NT2/D1 (cell line): ENCODE measurements at regions not wholly inside any gene's neighbourhood (a gene's known extent, or its start where the extent isn't known, plus 50 kb on each side); places are given as distances from the start of the nearest gene placed in this dataset.

ENCODE experiments used
- DNase-seq: peaks from one replicate; pipeline ENCODE4 v3.0.0-alpha.2; 2011; ENCODE audit warnings: low read depth, low spot score
- H3K27me3 ChIP-seq: 2 replicates; pipeline ENCODE4 v1.6.0; 2011; ENCODE audit warnings: mild to moderate bottlenecking; ENCODE audit not compliant: insufficient read length, insufficient read depth
- H3K36me3 ChIP-seq: 2 replicates; pipeline ENCODE4 v1.6.1; 2011; ENCODE audit warnings: mild to moderate bottlenecking, low read length, mixed read lengths; ENCODE audit not compliant: insufficient read depth, insufficient read length
- H3K4me1 ChIP-seq: 2 replicates; pipeline ENCODE4 v1.5.1; 2011; ENCODE audit not compliant: insufficient read depth, insufficient read length
- H3K4me3 ChIP-seq: 2 replicates; pipeline ENCODE4 v1.5.1; 2011; ENCODE audit warnings: low read depth; ENCODE audit not compliant: insufficient read length
- H3K9ac ChIP-seq: 2 replicates; pipeline ENCODE4 v1.6.0; 2011; ENCODE audit warnings: low read depth; ENCODE audit not compliant: insufficient read length
- H3K9me3 ChIP-seq: 2 replicates; pipeline ENCODE4 v1.5.1; 2011; ENCODE audit warnings: mild to moderate bottlenecking, low read length; ENCODE audit not compliant: insufficient read depth
- SUZ12 ChIP-seq: IDR thresholded peaks from 2 replicates; pipeline ENCODE4 v1.6.1; 2011; ENCODE audit not compliant: insufficient read length, insufficient read depth; ENCODE audit errors: extremely low read depth
- YY1 ChIP-seq: IDR thresholded peaks from 2 replicates; pipeline ENCODE4 v1.6.1; 2011; ENCODE audit not compliant: insufficient read length, insufficient read depth
- ZNF274 ChIP-seq: IDR thresholded peaks from 2 replicates; pipeline ENCODE4 v1.6.1; 2011; ENCODE audit warnings: mild to moderate bottlenecking, low read depth, low read length

DNA sequence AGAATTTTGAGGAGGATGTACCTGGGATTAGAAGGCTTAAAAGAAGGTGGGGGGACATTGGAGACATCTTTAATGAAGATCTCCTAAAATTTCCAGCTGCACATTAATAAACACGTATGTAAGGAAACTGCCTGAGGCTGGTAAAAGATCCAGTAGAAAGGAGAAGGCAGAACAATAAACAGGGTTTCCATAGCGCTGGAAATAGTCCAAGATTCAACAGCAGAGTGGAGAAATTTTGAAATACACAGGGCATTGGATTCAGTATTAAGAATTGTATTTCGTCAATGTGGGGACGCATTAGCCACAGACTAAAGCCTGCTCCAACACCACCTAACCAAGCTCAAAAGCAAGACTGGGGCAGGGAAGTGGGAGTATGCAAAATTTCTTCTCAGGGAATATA, 606.9 kb upstream of the NRXN1 start:
- no peak for DNase-seq
- TF ChIP-seq YY1 (no peak), SUZ12 (no peak), ZNF274 (no peak)
- H3K9ac ChIP-seq: no peak overlapping the region
- H3K9me3 ChIP-seq: no peaks in the 10 kb centered on the region
- no peaks in the 10 kb centered on the region for H3K27me3 ChIP-seq
- H3K4me3 ChIP-seq: no peak overlapping the region
- H3K4me1 ChIP-seq: no peaks in the 10 kb centered on the region
- no peaks in the 10 kb centered on the region for H3K36me3 ChIP-seq

DNA sequence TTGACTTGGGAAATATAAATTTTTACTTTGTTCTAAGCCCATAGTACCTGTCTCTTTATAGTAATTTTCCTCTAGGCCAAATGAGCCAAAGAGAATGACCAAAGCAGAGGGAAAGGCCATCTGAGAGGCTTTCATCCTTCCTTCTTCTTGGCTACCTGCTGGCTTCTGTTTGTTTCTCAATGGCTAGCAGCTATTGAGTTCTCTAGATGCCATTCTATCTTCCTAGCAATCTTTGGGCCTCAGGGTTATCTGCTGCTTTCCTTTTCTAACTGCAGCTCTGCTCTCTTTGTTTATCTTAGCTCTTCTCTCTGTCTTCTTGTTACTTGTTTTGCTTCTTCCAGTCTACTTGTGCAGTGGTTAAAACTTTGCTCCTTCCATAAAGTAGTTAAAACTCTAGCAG, 601.1 kb upstream of the NRXN1 start:
- Histone ChIP-seq H3K9me3 (no peaks in the 10 kb centered on the region), H3K4me1 (no peaks in the 10 kb centered on the region), H3K9ac (no peak overlapping the region), H3K36me3 (no peaks in the 10 kb centered on the region), H3K4me3 (no peak overlapping the region), H3K27me3 (no peaks in the 10 kb centered on the region)
- TF ChIP-seq ZNF274 (no peak), YY1 (no peak), SUZ12 (no peak)
- peak; percentile 16 for DNase-seq

- DNase-seq: no peak
- H3K9me3 ChIP-seq: no peaks in the 10 kb centered on the region
- no peaks in the 10 kb centered on the region for H3K27me3 ChIP-seq
- H3K36me3 ChIP-seq: no peaks in the 10 kb centered on the region
- H3K4me1 ChIP-seq: no peaks in the 10 kb centered on the region
- H3K9ac ChIP-seq: no peak overlapping the region
- no peak overlapping the region for H3K4me3 ChIP-seq
- TF ChIP-seq ZNF274 (no peak), SUZ12 (no peak), YY1 (no peak)
These were observed 597.5 kb upstream of the NRXN1 start for GRCh38 chr2:51629406-51629805.

- H3K27me3 ChIP-seq: no peaks in the 10 kb centered on the region
- DNase-seq: no peak
- TF ChIP-seq SUZ12 (no peak), YY1 (no peak), ZNF274 (no peak)
- no peaks in the 10 kb centered on the region for H3K4me1 ChIP-seq
- no peaks in the 10 kb centered on the region for H3K9me3 ChIP-seq
- no peak overlapping the region for H3K9ac ChIP-seq
- no peak overlapping the region for H3K4me3 ChIP-seq
- H3K36me3 ChIP-seq: no peaks in the 10 kb centered on the region
These were observed 597.0 kb upstream of the NRXN1 start for GRCh38 chr2:51628917-51629316.

DNA sequence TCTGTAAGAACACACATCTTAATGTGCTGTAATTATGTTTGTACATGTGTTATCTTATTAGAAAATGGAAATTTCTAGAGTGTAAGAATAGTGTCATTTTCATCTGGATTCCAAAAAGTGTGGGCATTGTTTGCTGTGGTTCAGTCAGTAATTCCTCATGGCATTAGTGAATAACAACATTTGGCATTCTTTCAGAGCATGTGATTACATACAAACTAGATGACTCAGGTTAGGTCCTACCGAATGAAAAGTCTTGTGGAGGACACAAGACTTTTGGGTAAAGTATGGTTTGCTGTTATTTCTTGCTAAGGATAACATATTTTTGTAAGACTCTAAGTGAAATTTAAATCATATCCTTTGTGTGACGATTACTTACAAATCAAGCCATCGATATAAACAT, 593.1 kb upstream of the NRXN1 start:
- H3K4me1 ChIP-seq: no peaks in the 10 kb centered on the region
- H3K36me3 ChIP-seq: no peaks in the 10 kb centered on the region
- no peaks in the 10 kb centered on the region for H3K9me3 ChIP-seq
- TF ChIP-seq SUZ12: no peak
- no peak for TF ChIP-seq YY1
- no peak for TF ChIP-seq ZNF274
- DNase-seq: no peak
- H3K27me3 ChIP-seq: no peaks in the 10 kb centered on the region
- no peak overlapping the region for H3K9ac ChIP-seq
- no peak overlapping the region for H3K4me3 ChIP-seq

- Histone ChIP-seq H3K27me3 (no peaks in the 10 kb centered on the region), H3K9me3 (peaks cover 4% of the 10 kb centered on the region; the same call in 1 of the 2 replicates), H3K9ac (no peak overlapping the region), H3K4me3 (no peak overlapping the region), H3K4me1 (no peaks in the 10 kb centered on the region), H3K36me3 (no peaks in the 10 kb centered on the region)
- no peak for TF ChIP-seq SUZ12
- TF ChIP-seq ZNF274: no peak
- TF ChIP-seq YY1: no peak
- no peak for DNase-seq
These were observed 588.9 kb upstream of the NRXN1 start for GRCh38 chr2:51620796-51621195.

- no peak for DNase-seq
These were observed 588.0 kb upstream of the NRXN1 start for GRCh38 chr2:51619961-51620360.

More at GRCh38 chr2:51619961-51620360, 588.0 kb upstream of the NRXN1 start:
- Histone ChIP-seq H3K36me3 (no peaks in the 10 kb centered on the region), H3K4me3 (no peak overlapping the region), H3K4me1 (no peaks in the 10 kb centered on the region), H3K9me3 (peaks cover 12% of the 10 kb centered on the region; the same call in 1 of the 2 replicates), H3K27me3 (no peaks in the 10 kb centered on the region), H3K9ac (no peak overlapping the region)
- no peak for TF ChIP-seq ZNF274
- no peak for TF ChIP-seq SUZ12
- TF ChIP-seq YY1: no peak
